Gastroesophageal sphincter (tissue), 3 donors: ENCODE measurements at regions not wholly inside any gene's neighbourhood (a gene's known extent, or its start where the extent isn't known, plus 50 kb on each side); places are given as distances from the start of the nearest gene placed in this dataset.

Experiments used
- CTCF ChIP-seq, 4 experiments: fragments of 200-600 bp in 2 of 4; fragments of 450-650 bp in 2 of 4; sonication (generic) in 1 of 4; IDR thresholded peaks; one replicate each; pipeline ENCODE4 v1.5.1; 2017 to 2019; ENCODE audit warnings: antibody characterized with exemption in 4 of 4, mild to moderate bottlenecking in 2 of 4, moderate library complexity in 2 of 4
- EP300 ChIP-seq: sonication (generic); formaldehyde crosslinking; IDR thresholded peaks from one replicate; pipeline ENCODE4 v1.6.1; 2017; ENCODE audit warnings: antibody characterized with exemption, mild to moderate bottlenecking

DNA sequence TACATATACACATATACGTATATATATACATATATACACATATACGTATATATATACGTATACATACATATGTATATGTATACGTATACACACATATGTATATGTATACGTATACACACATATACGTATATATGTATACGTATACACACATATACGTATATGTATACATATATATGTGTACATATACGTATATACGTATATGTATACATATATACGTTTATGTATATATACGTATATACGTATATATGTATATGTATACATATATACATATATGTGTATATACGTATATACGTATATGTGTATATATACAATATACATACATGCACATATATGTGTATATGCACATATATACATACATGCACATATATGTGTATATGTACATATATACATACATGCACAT lies 396.2 kb upstream of the DUSP10 start:
- no peak for TF ChIP-seq CTCF (IDR thresholded peaks at IDR 0.05)
- TF ChIP-seq EP300: no peak
